Osteoblast (primary cell): ENCODE measurements at regions not wholly inside any gene's neighbourhood (a gene's known extent, or its start where the extent isn't known, plus 50 kb on each side); places are given as distances from the start of the nearest gene placed in this dataset.

Experiments
- DNase-seq: peaks from one replicate; pipeline ENCODE4 v3.0.0; 2011; ENCODE audit warnings: low spot score, mixed read lengths; ENCODE audit not compliant: insufficient read length; ENCODE audit errors: missing footprints
- H2AFZ ChIP-seq: 2 replicates; pipeline ENCODE4 v1.6.0; 2011; ENCODE audit warnings: mild to moderate bottlenecking, low read length
- H3K27ac ChIP-seq: 2 replicates; pipeline ENCODE4 v1.5.1; 2011; ENCODE audit warnings: mild to moderate bottlenecking, low read depth, low read length, moderate library complexity
- H3K27me3 ChIP-seq: 2 replicates; pipeline ENCODE4 v1.6.0; 2012; ENCODE audit warnings: mild to moderate bottlenecking, control low read depth, inconsistent platforms, low read length, moderate library complexity; ENCODE audit not compliant: insufficient read depth
- H3K36me3 ChIP-seq: 2 replicates; pipeline ENCODE4 v1.5.1; 2011; ENCODE audit warnings: mild to moderate bottlenecking, low read length, control low read depth, moderate library complexity; ENCODE audit not compliant: insufficient read depth
- H3K4me1 ChIP-seq: 2 replicates; pipeline ENCODE4 v1.5.1; 2011; ENCODE audit warnings: mild to moderate bottlenecking, low read length, control low read depth, moderate library complexity; ENCODE audit not compliant: insufficient read depth
- H3K4me2 ChIP-seq: 2 replicates; pipeline ENCODE4 v1.6.0; 2011; ENCODE audit warnings: mild to moderate bottlenecking, low read length; ENCODE audit not compliant: insufficient read depth
- H3K4me3 ChIP-seq: fragments of 200-600 bp; sonication (generic); 3 replicates; pipeline ENCODE4 v1.5.1; 2012; ENCODE audit warnings: mild to moderate bottlenecking, low read length, inconsistent platforms; ENCODE audit not compliant: insufficient read depth
- H3K79me2 ChIP-seq: 2 replicates; pipeline ENCODE4 v1.6.0; 2012; ENCODE audit warnings: mild to moderate bottlenecking, low read length, control low read depth, inconsistent platforms; ENCODE audit not compliant: insufficient read depth
- H3K9me3 ChIP-seq: 2 replicates; pipeline ENCODE4 v1.5.1; 2011; ENCODE audit warnings: low read depth, low read length, control low read depth
- H4K20me1 ChIP-seq: 2 replicates; pipeline ENCODE4 v1.6.0; 2012; ENCODE audit warnings: mild to moderate bottlenecking, low read length, control low read depth; ENCODE audit not compliant: insufficient read depth
- CTCF ChIP-seq: IDR thresholded peaks from 2 replicates; pipeline ENCODE4 v1.5.1; 2011; ENCODE audit warnings: mild to moderate bottlenecking, low read depth, low read length, moderate library complexity; ENCODE audit errors: extremely low read depth

- no peaks in the 10 kb centered on the region for H4K20me1 ChIP-seq
- H3K36me3 ChIP-seq, result no peaks in the 10 kb centered on the region
- no peak for TF ChIP-seq CTCF
- no peaks in the 10 kb centered on the region for H3K27me3 ChIP-seq
- no peak overlapping the region for H3K4me3 ChIP-seq
- H3K9me3 ChIP-seq, result no peaks in the 10 kb centered on the region
- H3K4me1 ChIP-seq, result no peaks in the 10 kb centered on the region
- no peak overlapping the region for H3K27ac ChIP-seq
- H3K79me2 ChIP-seq, result no peaks in the 10 kb centered on the region
- DNase-seq, result peak; percentile 26
- H2AFZ ChIP-seq, result no peak overlapping the region
- H3K4me2 ChIP-seq, result no peak overlapping the region
Observed at GRCh38 chr2:196558497-196558896, 81.0 kb upstream of the CCDC150 start.

GRCh38 chr2:196563876-196564275 lies 75.6 kb upstream of the CCDC150 start:
- no peak overlapping the region for H2AFZ ChIP-seq
- no peak for DNase-seq
- H3K27ac ChIP-seq, result no peak overlapping the region
- peaks cover 10% of the 10 kb centered on the region for H3K4me1 ChIP-seq
- no peaks in the 10 kb centered on the region for H3K9me3 ChIP-seq
- H3K4me2 ChIP-seq, result no peak overlapping the region
- no peaks in the 10 kb centered on the region for H3K27me3 ChIP-seq
- no peaks in the 10 kb centered on the region for H3K79me2 ChIP-seq
- H3K36me3 ChIP-seq, result no peaks in the 10 kb centered on the region
- no peaks in the 10 kb centered on the region for H4K20me1 ChIP-seq
- TF ChIP-seq CTCF, result no peak
- H3K4me3 ChIP-seq, result no peak overlapping the region

- no peaks in the 10 kb centered on the region for H3K9me3 ChIP-seq
- no peaks in the 10 kb centered on the region for H3K79me2 ChIP-seq
- H3K27ac ChIP-seq, result no peak overlapping the region
- DNase-seq, result no peak
- H3K27me3 ChIP-seq, result no peaks in the 10 kb centered on the region
- no peak for TF ChIP-seq CTCF
- H3K4me3 ChIP-seq, result no peak overlapping the region
- no peak overlapping the region for H2AFZ ChIP-seq
- H3K4me1 ChIP-seq, result peaks cover 10% of the 10 kb centered on the region
- no peaks in the 10 kb centered on the region for H4K20me1 ChIP-seq
- no peak overlapping the region for H3K4me2 ChIP-seq
- H3K36me3 ChIP-seq, result no peaks in the 10 kb centered on the region
Observed at GRCh38 chr2:196565106-196565765, 74.3 kb upstream of the CCDC150 start.

GRCh38 chr2:196565982-196566381 lies 73.5 kb upstream of the CCDC150 start:
- Histone ChIP-seq H3K4me3 (no peak overlapping the region), H2AFZ (no peak overlapping the region), H3K4me2 (no peak overlapping the region), H3K36me3 (no peaks in the 10 kb centered on the region), H3K4me1 (peaks cover 10% of the 10 kb centered on the region), H3K79me2 (no peaks in the 10 kb centered on the region), H3K9me3 (no peaks in the 10 kb centered on the region), H3K27me3 (no peaks in the 10 kb centered on the region), H4K20me1 (no peaks in the 10 kb centered on the region), H3K27ac (no peak overlapping the region)
- no peak for DNase-seq
- TF ChIP-seq CTCF, result no peak
